GM21447 (cell line): ENCODE measurements at regions not wholly inside any gene's neighbourhood (a gene's known extent, or its start where the extent isn't known, plus 50 kb on each side); places are given as distances from the start of the nearest gene placed in this dataset.
"Not testable (repeated sequence)": the region's sequence is repeated elsewhere in the genome, so short reads cannot be mapped to it uniquely, and the experiment has no call there.

Experiments used
- ATAC-seq: cut with Tn5 transposase; IDR thresholded peaks from one replicate; pipeline ENCODE4 v1.9.1; 2021; ENCODE audit not compliant: unreplicated experiment

- no peak for ATAC-seq
Observed at GRCh38 chr18:41639218-41639617, 315.8 kb upstream of the PIK3C3 start.

- not testable (repeated sequence) for ATAC-seq
Observed at GRCh38 chr18:41631723-41632285, 323.2 kb upstream of the PIK3C3 start.

GRCh38 chr18:41630232-41630886, 324.7 kb upstream of the PIK3C3 start:
- ATAC-seq: no peak

DNA sequence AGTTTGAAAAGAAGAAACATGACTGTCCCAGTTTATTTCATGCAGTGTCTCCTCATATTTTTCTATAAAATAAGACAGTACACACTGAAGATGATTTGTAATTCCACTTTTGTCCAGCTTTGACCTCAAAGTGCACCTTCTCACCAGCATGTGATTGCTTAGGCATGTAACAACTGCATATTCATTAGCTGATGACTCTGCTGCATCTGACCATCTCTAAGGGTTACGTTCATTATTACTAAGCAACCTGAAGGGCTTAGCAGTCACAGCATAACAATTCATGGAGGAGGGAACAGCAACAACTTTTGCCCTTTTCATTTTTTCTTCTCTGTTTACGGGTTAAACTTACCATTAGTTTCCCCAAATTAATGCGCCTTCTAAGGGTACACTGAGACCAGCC, 330.6 kb upstream of the PIK3C3 start:
- ATAC-seq: no peak

DNA sequence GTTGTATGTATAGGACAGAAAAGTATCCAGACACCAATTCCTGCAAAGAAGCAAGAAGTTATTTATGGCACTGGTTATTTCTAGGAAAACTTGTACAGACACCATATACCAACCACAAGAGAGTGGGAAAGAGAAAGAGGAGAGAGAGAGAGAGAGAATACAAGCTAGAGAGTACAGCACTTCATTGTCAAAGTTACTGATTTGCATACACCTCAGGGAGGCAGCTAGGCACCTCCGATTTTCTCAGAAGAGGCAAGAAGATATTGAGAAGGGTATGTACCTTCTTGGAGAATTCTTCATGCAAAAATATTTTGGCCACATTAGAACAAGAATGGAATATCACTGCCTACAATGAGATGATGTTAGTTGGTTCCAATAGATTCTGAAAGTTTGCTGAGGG, 333.9 kb upstream of the PIK3C3 start:
- ATAC-seq: no peak

- no peak for ATAC-seq
Observed at GRCh38 chr18:41618147-41618546, 336.9 kb upstream of the PIK3C3 start.

DNA sequence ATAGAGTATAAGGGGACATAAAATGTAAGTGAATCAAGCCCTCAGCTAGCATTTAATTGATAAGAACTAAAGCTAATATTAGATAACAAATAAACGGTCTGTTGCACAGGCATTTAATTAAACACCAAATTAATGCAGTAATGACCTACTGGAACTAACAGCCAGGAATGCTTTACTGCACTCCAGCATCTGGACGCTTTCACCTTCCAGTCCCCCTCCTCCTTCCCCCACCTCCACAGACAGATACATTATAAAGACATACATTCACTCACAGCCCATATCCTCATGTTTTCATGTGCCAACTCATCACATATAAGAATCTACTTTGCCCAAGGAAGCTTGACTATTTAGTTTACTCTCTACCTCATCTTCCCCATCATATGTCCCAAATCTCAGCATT, 337.4 kb upstream of the PIK3C3 start:
- no peak for ATAC-seq

- ATAC-seq: no peak
Observed at GRCh38 chr18:41613003-41613609, 341.9 kb upstream of the PIK3C3 start.

DNA sequence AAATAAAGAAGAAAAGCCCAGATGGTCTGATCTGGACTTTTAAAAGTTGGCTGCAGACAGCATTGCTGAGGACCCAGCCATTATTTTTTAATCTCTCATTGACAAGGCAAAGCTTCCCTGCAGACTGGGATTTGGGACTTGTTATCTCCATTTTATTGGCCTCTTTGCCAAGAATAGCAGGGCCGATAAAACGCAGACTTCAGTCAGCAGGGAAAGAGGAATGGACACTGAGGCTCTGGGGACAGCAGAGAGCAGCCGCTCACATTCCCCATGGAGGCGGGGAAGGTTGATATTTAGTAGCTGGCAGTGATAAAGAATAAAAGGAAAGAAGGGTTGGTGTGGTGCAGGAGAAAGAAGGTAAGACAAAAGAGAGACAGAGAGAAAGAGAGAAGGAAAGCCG, 350.1 kb upstream of the PIK3C3 start:
- no peak for ATAC-seq

DNA sequence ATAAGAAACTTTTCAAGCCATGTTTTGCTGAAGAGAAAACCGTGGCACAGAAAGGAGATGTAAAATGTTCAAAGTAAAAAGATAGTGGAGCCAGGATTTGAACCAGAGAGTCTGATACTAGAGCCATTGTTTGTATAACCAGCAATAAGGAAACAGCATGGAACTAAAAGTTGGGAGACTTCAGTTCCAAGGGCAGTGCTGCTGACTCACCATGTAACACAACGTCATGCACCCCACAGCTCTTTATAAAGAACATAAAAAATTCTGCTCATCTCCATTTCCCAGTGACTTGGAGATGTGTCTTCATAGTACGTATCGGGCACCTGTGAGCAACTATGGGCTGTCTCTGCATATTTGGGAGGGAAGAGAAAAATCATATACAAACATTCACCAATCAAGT, 353.0 kb upstream of the PIK3C3 start:
- no peak for ATAC-seq

DNA sequence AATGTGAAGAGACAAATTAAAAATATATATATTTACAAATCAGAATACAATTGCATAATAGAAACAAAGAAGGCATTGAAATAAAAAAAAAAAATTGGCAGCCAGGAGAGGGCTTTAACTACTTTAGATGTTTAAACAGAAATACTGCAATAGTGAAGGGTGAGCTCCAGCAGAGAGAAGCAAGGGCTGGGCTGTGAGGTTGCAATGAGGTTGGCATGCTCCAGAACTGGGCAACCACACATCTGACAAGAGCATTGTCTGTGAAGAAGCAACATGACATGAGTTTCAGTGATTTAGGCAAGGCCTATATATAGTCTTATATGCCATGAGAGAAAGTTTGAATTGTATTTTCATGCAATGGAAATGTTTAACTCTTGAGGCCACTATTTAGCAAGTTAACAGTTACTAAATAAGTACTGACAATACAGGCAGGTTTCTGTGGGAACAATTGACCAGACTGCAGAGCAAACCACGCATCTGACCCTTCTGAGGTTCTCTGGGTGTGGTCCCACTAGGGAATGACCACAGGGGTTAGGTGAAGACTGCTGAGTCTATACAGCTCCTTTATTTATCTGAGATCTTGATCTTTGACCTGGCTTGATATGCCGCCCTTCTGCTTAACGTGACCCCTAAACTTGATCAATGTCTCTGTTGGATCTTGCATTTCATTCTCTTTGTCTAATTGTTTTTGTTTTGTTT, 354.2 kb upstream of the PIK3C3 start:
- no peak for ATAC-seq

DNA sequence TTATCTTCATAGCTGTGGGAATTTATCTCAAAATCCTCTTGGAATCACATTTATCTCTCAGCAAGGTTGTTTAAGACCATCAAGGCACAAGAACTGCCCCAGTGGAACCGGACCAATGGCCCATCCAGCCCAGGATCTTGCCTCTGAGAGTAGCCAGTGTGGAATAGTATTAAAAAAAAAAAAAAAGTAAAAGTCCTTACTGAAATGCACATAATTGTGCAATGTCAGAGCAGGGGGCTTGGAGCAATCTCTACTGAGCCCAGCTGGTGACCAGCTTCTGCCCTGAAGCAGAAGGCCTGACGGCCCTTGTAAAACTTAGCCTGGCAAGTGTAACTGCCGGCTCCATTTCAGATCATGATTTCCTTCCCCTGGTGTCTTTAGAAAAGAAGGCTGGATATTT, 355.6 kb upstream of the PIK3C3 start:
- no peak for ATAC-seq

- ATAC-seq: no peak
Observed at GRCh38 chr18:41594582-41594981, 360.5 kb upstream of the PIK3C3 start.

GRCh38 chr18:41593171-41593675, 361.8 kb upstream of the PIK3C3 start:
- no peak for ATAC-seq

- ATAC-seq: no peak
Observed at GRCh38 chr18:41587976-41588375, 367.1 kb upstream of the PIK3C3 start.

DNA sequence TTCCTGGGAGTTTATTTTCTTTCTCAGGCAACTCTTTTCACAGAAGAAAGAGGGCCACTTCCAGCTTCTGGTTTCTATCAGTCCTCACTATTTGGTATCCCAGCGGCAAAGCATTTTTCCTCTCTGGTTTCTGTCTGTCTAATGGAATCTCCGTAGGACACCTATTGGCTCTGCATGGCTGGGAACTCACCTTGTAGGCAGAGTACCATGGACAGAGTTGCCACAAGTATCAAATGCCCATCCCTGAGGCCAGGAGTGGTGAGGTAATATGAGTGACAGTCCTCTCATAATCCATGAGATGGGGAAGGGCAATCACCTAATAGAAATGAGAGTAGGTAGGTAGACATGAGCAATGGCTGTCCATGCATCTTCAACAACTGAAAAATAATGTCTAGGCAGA, 369.5 kb upstream of the PIK3C3 start:
- no peak for ATAC-seq

DNA sequence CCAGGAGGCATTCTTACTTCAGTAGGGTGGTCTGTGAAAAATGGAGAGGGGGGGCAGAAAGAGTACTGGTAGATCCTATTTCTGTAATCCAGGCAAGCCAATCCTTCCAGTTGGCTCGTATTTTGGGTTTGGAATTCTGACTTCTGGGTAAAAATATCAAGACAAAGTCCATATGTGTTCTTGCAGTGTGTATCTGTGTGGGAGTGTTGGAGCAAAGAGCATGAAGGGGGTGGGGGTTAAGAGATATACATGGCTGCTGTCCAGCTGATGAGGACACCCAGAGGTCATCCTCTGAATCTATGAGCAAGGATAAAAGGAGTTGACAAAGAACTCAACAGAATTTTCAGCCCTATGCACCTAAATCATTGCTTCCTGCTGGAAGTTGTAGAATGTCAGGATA, 375.8 kb upstream of the PIK3C3 start:
- ATAC-seq: no peak

- ATAC-seq: no peak
Observed at GRCh38 chr18:41577529-41577928, 377.5 kb upstream of the PIK3C3 start.

GRCh38 chr18:41576643-41577042, 378.4 kb upstream of the PIK3C3 start:
- no peak for ATAC-seq

DNA sequence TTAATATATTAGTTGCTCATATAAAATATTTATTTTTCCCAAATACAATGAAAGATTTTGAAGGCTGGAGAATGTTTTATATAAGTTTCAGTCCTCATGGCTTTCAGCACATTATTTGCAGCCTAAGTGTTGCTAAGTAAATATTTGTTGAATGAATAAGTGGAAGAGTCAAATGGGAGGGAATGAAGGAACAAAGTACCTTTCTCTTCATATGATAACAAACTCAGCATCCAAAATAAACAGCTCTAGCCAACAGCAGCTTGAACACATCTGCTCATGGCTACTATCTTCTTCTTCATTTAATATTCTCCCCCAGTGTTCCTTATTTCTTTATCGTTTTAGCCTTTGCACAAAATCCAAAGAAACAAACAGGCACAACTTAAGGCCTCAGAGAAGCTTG, 385.2 kb upstream of the PIK3C3 start:
- no peak for ATAC-seq

DNA sequence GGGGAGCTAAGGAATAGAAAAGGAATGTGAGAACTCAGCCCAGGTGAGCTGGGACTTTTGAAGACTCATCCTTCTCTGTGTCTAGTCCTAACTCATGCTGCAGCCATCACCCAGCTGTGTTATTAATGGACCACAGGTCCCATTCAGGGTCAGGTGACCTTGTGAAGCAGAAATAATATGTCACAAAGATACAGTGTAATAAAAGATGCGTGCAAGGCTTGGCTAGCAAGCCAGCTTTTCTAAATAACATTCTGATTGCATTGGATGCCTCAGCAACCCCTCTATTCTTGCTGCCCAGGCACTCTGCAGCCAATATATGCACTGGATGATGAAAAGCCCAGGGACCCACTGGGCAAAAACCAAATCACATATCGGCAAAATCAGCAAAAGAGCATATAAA, 393.1 kb upstream of the PIK3C3 start:
- no peak for ATAC-seq

GRCh38 chr18:41558715-41559114, 396.3 kb upstream of the PIK3C3 start:
- ATAC-seq: no peak
